GM18499 (cell line): ENCODE measurements at regions not wholly inside any gene's neighbourhood (a gene's known extent, or its start where the extent isn't known, plus 50 kb on each side); places are given as distances from the start of the nearest gene placed in this dataset.
"Not testable (repeated sequence)": the region's sequence is repeated elsewhere in the genome, so short reads cannot be mapped to it uniquely, and the experiment has no call there.

Experiments
- ATAC-seq: cut with Tn5 transposase; IDR thresholded peaks from one replicate; pipeline ENCODE4 v1.9.1; 2021; ENCODE audit warnings: moderate number of reproducible peaks; ENCODE audit not compliant: insufficient read depth, unreplicated experiment

DNA sequence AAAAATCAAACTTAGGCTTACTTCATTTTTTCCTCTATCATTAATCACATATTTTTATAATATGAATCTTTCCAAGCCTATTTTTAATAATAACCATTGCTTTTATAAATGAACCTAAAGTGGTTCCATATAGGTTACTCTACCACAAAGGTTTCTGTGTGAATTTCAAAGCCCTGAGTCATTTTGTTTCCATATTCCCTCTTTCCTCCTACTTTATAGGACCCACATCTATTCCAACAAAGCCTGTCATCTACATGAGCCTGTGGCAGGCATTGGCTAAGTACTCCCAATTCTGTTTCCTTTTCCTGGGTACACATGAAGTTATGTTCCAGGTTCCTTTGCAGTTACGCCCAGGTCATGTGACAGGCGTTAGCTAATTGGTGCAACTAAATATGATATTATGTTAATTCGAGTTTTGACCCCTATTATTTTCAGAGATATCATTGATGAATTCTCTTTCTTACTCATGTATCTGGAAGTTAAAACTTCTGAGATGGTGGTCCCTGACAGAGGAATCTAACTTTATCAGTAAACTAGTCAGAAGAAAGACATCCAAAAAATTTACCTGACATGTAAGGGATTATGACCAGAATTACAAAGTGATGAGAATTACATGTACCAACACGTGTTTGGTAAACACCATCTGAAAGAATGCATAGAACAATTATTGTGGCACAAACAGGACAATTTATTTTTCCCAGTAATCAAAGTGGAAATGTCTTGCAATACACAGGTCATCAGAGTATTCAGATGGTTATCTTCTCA is 1264.0 kb upstream of the CNTN5 start:
- no peak for ATAC-seq

DNA sequence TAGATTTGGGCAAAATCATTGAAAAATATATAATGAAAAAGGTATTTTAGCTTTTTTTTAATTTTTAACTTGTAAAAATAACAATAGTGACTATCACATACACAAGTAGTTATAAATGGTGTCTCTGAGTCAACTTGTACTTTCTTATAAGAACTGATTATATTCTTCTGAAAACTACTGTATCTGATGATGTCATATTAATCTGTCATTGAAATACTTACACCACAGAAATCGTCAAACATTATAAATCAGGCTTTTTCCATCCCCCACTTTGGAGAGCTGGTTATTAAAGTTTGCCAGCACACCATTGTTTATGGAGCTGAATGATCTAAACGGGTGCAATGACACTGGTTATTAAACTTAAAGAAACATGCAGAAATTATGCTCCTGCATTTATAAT is 1259.6 kb upstream of the CNTN5 start:
- no peak for ATAC-seq

DNA sequence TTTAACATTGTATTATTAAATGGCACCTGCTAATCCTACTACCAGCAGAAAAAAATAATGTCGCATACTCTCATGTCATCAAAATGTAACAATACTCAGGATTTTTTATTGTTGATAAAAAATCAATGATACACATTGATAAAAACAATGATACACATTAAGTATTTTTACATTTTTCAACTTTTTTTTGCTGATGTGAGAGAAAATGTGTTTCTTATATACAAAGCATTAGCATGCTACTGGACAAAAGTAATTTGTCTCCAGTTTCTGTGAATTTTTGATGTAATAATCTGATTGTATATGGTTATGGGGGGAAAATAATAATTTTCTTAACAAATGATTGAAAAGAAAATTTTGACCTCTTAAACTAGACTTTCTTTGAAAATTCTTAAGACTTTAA is 1256.6 kb upstream of the CNTN5 start:
- no peak for ATAC-seq

DNA sequence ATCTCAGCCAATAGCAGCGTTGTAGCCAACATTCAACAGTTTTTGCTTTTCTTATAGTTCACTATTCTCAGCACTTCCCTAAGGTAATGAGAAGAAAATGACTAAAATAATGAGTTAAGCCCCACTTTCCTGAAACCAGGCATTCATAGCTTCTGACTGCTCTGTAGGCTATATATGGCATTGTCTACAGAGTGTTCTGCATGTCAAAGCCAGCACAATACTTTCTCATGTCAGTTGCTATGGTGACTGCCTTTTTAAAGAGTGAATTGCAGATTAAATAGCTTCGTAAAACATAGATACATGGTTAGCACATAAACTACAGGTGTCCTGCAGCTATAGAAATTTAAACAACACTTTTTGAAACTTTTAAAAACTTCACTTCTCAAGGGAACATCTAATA is 1256.1 kb upstream of the CNTN5 start:
- no peak for ATAC-seq

DNA sequence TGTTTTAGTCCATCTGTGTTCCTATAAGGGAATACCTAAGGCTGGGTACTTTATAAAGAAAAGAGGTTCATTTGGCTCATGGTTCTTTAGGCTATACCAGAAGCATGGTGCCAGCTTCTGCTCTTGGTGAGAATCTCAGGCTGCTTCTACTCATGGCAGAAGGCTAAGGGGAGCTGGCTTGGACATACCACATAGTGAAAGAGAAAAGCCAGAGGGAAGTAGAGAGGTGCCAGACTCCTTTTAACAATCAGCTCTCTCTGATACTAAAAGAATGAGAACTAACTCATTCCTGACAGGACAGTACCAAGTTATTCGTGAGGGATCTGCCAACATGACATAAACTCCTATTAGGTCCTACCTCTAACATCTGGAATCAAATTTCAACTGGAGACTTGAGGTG is 1250.2 kb upstream of the CNTN5 start:
- ATAC-seq: no peak

DNA sequence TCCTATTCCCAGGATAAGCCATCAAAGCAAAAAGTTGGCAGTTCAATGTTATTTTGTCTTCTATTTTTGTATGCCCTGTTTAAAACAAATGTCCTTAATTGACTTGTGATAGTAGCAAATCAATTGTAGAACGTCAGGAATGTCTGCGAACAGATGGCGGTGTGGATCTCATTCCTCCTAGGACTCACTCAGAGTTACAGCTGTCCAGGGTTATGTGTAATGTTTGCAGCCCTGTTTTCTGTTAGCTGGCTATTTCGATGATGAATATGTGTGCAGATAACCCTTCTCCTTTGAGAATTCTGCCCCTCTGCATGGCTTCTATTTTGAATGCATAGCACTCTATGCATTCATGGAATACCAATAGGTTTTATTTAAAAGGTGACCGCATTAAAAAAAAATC is 1248.0 kb upstream of the CNTN5 start:
- no peak for ATAC-seq

DNA sequence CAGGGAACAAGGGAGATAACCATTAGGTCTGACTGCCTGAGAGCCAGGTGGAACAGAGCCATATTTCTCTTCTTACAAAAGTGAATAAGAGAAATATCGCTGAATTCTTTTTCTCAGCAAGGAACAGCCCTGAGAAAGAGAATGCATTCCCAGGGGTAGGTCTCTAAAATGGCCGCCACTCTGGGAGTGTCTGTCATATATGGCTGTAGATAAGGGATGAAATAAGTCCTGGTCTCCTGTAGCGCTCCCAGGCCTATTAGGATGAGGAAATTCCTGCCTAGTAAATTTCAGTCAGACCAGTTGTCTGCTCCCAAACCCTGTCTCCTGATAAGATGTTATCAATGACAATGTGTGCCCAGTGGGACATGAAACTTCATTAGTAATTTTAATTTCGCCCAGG is 1236.4 kb upstream of the CNTN5 start:
- not testable (repeated sequence) for ATAC-seq

DNA sequence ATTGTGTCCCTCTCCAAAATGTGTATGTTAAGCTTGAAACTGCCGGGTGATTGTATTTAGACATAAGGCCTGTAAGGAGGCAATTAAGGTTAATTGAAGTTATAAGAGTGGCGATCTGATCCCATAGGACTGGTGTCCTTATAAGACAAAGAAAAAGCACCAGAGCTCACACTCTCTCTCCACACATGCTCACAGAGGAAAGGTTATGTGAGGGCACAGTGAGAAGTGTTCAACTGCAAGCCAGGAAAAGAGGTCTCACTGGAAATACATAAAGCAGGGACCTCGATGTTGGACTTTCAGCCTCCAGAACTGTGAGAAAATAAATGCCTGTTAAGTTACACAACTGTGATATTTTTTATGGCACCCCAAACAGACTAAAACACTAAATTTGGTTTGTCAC is 1233.8 kb upstream of the CNTN5 start:
- no peak for ATAC-seq

DNA sequence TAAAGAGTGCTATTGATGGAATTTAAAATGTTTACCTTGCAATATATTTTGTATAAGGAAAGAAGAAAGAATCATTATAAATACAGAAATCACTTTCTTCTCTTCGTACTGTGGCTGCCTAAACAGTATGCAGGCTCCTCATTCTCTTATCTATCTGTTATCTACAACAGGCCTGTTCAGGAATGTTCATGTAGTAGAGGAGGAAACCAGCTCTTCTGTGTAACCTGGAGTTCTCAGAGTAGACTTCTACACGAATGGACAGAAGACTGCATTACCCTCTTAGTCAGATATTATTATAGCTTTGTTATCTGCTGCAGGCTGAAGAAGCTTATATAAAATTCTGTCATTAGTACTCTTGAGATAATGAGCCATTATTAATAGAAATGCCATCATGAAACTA is 1225.9 kb upstream of the CNTN5 start:
- no peak for ATAC-seq

DNA sequence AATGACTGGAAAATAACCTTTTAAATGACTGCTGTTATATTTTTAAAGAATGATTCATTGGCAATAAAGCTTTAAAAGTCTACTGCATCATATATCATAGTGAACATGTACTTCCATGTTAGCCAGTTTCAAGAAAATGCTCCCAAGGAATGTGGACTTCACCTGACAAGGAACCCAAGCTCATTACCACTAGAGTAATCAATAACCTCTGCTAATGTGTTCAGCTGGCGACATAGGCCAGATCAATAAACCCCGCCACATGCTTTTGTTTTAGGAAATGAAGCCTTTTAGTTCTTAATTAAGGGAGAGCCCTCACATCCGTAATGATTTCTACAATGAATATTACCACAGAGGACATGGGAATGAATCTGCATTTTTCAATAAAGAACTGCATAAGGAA is 1219.9 kb upstream of the CNTN5 start:
- ATAC-seq: no peak

DNA sequence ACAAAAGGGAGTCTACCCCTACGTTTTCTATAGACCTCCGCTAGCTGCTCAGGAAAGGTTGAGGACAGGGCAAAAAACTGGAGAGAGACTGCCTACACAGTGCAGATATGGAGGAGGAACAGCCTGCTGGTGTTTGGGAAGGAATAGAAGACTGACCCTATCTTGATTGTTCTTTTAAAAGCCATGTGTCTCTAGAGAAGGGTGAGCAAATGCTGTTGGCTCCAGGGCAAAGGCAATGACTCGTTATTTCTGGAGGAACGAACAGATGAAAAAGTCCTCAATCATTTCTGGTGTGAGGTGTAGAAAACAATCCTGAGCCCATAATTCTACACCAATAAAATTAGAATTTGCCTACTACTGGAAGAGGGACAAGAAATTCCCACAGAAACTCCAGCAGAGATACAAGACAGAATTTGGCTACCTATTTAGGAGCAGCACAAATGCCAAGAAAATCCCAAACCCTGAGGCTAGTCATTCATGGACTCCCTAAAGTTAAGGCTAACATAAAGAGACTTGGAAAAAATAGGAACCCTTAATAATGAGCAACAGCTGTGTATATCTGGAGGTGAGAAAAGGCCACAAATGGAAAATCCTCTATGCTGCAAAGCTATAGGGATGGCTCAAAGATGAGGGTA is 1206.3 kb upstream of the CNTN5 start:
- no peak for ATAC-seq

DNA sequence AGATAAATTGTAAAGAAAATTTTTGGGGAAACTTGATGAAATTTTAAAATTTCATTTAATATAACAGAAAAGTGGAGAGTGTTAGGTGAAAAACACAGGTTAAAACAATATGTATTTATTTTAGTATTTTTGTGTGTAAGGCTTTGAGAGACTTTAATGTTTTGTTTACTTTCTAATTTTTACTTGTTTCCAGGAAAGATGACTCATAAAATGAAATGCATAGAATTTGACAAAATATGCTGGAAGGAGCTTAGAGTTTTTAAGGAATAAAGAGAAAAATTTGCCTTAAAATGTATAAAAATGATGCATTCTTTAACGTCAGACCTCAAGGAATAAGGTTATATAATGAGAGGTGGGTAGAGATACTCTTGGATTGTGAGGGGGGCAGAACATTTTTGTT is 1205.1 kb upstream of the CNTN5 start:
- ATAC-seq: no peak

DNA sequence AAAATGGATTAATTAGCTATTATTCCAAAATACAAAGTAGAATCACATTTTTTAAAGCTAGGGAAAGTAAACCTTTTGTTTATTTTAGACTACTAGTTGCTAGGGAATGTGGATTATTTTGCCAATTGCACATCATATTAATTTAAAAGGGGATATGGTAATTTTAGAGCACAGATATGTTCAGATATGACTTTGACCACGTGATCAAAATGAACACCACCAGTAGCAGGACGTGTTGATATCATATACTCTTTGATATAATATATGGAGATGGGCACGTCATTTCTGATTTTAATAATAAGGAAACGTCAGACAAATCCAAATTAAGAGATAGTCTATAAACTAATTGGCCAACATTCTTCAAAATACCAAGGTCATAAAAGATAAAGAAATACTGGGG is 1188.3 kb upstream of the CNTN5 start:
- no peak for ATAC-seq

DNA sequence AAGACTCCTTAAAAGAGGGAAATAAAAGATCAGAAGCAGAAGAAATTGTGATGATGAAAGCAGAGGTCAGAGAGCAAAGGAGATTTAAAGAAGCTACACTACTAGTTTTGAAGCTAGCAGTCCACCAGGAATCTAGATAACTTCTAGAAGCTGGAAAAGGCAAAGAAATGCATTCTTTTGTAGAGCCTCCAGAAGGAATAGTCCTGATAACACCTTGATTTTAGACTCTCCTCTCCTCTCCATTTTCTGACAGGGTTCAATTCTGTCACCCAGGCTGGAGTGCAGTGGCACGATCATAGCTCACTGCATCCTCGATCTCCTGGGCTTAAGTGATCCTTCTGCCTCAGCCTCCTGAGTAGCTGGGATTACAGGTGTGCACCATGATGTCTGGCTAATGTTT is 1187.3 kb upstream of the CNTN5 start:
- no peak for ATAC-seq

DNA sequence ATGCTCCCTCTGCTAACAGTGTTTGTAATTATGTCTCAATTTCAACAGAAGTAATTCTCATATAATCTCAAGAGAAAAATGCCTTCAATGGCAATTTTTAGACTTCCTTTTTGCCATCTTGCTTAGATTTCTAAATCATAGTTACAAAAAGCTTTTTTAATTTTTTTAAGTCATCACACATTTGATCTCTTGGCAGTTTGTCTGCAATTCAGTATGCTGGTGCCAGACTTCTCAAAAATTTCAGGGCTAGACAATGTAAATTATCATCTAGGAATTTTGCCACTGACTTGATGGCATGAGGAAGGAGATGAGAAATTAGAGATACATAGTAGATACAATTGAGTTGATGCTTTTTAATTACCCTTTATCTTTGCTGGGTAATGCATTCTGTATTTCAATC is 1176.7 kb upstream of the CNTN5 start:
- ATAC-seq: no peak

DNA sequence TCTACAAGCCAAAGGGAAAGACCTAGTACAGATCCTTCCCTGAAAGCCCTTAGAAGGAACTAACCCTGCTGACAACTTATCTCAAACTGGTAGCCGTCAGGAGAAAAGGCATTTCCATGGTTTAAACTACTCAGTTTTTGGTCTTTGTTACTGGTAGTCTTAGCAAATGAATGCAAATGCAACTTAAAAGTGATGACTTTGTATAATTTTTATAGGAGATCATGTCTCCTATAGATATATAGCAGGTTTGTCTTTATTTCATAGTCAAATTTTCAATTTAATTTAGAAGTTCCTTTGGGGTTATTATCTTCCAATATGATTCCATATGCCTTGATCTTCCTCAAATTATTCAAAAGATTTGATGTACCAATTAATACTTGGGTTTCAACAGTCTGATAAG is 1173.0 kb upstream of the CNTN5 start:
- ATAC-seq: no peak

DNA sequence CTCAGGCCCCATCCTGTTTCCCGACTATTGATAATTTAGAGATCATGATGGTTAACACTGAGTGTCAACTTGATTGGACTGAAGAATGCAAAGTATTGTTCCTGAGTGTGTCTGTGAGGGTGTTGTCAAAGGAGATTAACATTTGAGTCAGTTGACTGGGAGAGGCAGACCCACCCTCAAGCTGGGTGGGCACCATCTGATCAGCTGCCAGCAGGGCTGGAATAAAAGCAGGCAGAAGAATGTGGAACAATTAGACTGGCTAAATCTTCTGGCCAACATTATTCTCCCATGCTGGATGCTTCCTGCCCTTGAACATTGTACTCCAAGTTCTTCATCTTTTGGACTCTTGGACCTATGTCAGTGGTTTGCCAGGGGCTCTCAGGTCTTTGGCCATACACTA is 1170.0 kb upstream of the CNTN5 start:
- no peak for ATAC-seq

DNA sequence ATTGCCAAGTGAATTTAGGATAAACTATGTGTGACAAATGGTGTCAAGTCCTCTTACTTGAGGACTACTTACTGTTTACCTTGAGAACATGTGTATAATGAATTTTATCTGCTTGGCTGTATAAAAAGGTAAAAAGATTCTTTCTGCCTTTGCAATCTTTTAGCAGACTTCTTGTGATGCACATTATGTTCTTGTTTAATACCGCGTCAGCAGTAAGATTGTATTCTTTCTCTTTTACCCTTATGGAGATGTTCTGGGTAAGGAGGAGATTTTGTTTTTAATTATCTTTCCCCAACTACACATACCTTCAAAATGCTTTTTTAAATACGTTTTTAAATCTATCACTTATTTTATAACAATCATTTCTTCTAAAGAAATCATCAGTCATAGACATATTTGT is 1166.4 kb upstream of the CNTN5 start:
- no peak for ATAC-seq

DNA sequence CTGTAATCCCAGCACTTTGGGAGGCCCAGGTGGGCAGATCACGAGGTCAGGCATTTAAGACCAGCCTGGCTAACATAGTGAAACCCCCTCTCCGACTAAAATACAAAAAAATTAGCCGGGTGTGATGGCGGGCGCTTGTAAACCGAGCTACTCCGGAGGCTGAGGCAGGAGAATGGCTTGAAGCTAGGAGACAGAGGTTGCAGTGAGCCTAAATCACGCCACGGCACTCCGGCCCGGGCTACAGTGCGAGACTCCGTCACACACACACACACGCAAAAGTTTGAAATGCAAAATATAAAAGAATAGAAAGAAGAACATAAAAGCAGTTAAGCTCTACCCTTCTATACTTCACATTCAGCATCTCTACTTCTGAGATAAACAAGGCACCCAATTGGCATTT is 1165.9 kb upstream of the CNTN5 start:
- ATAC-seq: no peak

DNA sequence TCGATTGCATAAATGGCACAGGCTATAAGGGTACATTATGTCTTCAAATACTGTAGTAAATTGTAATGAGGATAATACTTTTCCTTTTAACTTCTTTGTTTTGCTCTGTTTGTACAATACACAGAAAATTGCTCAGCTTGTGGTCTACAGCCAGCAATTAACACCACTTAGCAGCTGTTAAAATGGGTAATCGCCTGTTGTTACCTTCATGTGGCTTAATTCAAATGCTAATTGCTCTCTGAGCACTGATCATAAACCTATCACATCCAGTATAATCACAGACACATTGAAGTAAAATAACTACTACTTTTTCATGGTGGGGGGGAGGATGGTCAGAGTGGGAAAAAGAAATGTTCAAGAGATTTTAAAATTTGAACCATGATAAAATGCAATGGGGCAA is 1164.1 kb upstream of the CNTN5 start:
- ATAC-seq: no peak

DNA sequence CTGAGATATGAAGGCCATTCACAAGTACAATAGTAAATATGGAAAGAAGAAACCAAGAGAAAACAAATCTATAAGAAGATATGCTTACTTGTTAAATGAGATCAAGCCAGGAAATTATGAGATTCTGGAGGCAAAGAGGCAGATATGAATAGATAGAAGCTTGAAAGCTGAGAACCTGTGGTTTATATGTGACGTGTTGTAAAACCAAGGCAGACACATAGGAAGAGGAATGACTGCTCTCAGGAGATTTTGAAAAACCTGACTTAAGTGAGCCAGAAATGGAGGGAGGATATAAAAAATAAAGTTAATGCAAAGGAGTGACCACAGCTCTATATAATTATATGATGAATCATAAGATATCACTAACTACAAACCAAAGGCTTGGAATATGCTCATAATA is 1160.5 kb upstream of the CNTN5 start:
- ATAC-seq: no peak

DNA sequence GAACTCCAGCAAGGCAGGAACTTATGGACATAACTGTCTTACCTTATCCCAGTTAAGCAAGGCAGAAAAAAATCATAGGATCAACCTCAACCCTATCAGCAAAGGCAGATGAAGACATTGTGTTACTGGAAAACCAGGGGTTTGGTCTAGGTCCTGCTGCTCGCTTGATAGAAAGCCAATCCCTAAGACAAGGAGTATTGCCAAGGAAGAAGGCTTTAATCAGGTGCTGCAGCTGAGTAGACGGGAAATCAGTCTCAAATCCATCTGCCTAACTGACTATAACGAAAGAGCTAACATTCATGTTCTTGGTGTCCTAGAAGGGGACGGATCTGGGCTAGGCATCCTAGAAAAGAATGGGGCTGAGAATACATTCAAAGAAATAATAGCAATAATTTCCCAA is 1158.7 kb upstream of the CNTN5 start:
- no peak for ATAC-seq
